OCI-LY1 (cell line): ENCODE measurements at regions not wholly inside any gene's neighbourhood (a gene's known extent, or its start where the extent isn't known, plus 50 kb on each side); places are given as distances from the start of the nearest gene placed in this dataset.

ENCODE experiments used
- EZH2 ChIP-seq: fragments of 200-600 bp; sonication (generic), shearing (Covaris generic); IDR thresholded peaks from 2 replicates; pipeline ENCODE4 v1.8.0; 2017; ENCODE audit warnings: borderline replicate concordance, mixed run types, mild to moderate bottlenecking, antibody characterized with exemption, low read length, moderate library complexity, mixed read lengths
- TF ChIP-seq, protein P1 (sequence below): fragments of 200-600 bp; sonication (generic), shearing (Covaris generic); IDR thresholded peaks from 2 replicates; pipeline ENCODE4 v1.5.1; 2017; ENCODE audit warnings: mild to moderate bottlenecking, antibody characterized with exemption, low read length, moderate library complexity, mixed read lengths

DNA sequence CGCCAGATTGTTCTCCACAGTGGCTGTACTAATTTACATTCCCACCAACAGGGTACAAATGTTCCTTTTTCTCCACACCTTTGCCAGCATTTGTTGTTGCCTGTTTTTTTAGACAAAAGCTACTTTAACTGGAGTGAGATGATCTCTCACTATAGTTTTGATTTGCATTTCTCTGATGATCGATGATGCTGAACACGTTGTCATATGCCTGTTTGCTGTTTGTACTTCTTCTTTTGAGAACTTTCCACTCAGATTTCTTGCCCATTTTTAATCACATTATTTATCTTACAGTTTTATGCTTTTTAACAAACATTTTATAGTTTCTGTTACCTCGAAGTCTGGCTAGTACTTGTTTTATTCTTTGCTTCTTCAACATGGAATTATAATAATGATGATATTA is 643.7 kb upstream of the ALCAM start:
- TF ChIP-seq, protein P1, sequence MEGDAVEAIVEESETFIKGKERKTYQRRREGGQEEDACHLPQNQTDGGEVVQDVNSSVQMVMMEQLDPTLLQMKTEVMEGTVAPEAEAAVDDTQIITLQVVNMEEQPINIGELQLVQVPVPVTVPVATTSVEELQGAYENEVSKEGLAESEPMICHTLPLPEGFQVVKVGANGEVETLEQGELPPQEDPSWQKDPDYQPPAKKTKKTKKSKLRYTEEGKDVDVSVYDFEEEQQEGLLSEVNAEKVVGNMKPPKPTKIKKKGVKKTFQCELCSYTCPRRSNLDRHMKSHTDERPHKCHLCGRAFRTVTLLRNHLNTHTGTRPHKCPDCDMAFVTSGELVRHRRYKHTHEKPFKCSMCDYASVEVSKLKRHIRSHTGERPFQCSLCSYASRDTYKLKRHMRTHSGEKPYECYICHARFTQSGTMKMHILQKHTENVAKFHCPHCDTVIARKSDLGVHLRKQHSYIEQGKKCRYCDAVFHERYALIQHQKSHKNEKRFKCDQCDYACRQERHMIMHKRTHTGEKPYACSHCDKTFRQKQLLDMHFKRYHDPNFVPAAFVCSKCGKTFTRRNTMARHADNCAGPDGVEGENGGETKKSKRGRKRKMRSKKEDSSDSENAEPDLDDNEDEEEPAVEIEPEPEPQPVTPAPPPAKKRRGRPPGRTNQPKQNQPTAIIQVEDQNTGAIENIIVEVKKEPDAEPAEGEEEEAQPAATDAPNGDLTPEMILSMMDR = no peak
- TF ChIP-seq EZH2 = no peak
